ENCODE measurements at regions not wholly inside any gene's neighbourhood (a gene's known extent, or its start where the extent isn't known, plus 50 kb on each side); places are given as distances from the start of the nearest gene placed in this dataset.

- no peaks in the 10 kb centered on the region for H3K9me3 ChIP-seq
- no peaks in the 10 kb centered on the region for H3K27me3 ChIP-seq
- TF ChIP-seq POLR2A (IDR thresholded peaks at IDR 0.05) (no peak), CTCF (IDR thresholded peaks at IDR 0.05) (no peak)
- H3K36me3 ChIP-seq, result no peaks in the 10 kb centered on the region
- no peak overlapping the region for H3K4me3 ChIP-seq
- DNase-seq, result no peak
- no peak overlapping the region for H3K27ac ChIP-seq
- no peaks in the 10 kb centered on the region for H3K4me1 ChIP-seq
Observed at GRCh38 chr18:76251691-76252090, 243.4 kb downstream of the ZNF516 start.

- Histone ChIP-seq H3K4me3 (no peak overlapping the region), H3K4me1 (no peaks in the 10 kb centered on the region), H3K36me3 (no peaks in the 10 kb centered on the region), H3K27me3 (no peaks in the 10 kb centered on the region), H3K9me3 (no peaks in the 10 kb centered on the region), H3K27ac (no peak overlapping the region)
- no peak for DNase-seq
- TF ChIP-seq POLR2A (IDR thresholded peaks at IDR 0.05), result no peak
- no peak for TF ChIP-seq CTCF (IDR thresholded peaks at IDR 0.05)
Observed at GRCh38 chr18:76246590-76246989, 248.5 kb downstream of the ZNF516 start.

GRCh38 chr18:76234676-76235060, 260.4 kb downstream of the ZNF516 start:
- no peak for DNase-seq
- no peaks in the 10 kb centered on the region for H3K27me3 ChIP-seq
- TF ChIP-seq POLR2A (IDR thresholded peaks at IDR 0.05), result no peak
- TF ChIP-seq CTCF (IDR thresholded peaks at IDR 0.05), result no peak
- no peaks in the 10 kb centered on the region for H3K4me1 ChIP-seq
- no peak overlapping the region for H3K27ac ChIP-seq
- H3K36me3 ChIP-seq, result no peaks in the 10 kb centered on the region
- no peak overlapping the region for H3K4me3 ChIP-seq
- no peaks in the 10 kb centered on the region for H3K9me3 ChIP-seq

DNA sequence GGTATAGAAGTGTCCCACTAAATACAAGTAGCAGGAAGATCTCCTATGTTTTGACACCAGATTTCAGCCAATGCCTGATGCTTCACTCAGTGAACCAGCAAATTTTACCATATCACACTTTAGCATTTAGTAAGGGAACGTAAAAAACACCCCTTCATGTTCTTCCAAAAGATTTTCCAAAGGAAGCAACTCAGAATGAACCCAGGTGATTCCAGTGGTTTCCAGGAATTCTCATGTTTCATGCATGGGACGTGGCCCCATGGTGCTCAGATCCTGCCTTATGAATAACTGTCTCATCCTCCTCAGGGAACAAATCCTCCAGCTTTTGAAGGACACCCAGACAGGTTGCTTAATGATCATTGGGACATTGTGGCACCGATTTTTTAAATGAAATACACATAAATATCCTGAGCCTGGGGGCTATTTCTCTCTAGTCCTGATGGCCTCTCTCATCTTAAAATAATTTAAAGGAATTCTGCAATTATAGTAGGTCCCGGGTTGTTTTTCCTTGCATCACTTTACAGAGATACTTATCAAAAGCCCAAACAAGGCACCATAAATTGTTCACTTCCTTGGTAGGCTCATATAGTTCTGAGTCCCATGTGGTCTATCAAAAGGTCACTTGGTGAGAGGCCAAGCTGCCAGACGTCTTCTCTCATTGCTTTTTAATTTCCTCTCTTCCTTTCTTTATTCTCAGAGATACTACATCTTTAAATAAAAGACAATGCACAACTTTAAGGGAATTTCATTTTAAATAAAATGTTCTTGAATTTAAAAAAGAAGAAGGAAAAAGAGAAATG, 261.0 kb downstream of the ZNF516 start:
- no peak for TF ChIP-seq CTCF (IDR thresholded peaks at IDR 0.05)
- DNase-seq, result no peak
- Histone ChIP-seq H3K4me3 (no peak overlapping the region), H3K4me1 (no peaks in the 10 kb centered on the region), H3K27me3 (no peaks in the 10 kb centered on the region), H3K27ac (no peak overlapping the region), H3K36me3 (no peaks in the 10 kb centered on the region), H3K9me3 (no peaks in the 10 kb centered on the region)

- no peak for TF ChIP-seq POLR2A (IDR thresholded peaks at IDR 0.05)
- no peak for TF ChIP-seq CTCF (IDR thresholded peaks at IDR 0.05)
- H3K27ac ChIP-seq, result no peak overlapping the region
- no peaks in the 10 kb centered on the region for H3K36me3 ChIP-seq
- no peak overlapping the region for H3K4me3 ChIP-seq
- no peaks in the 10 kb centered on the region for H3K9me3 ChIP-seq
- no peak for DNase-seq
- H3K27me3 ChIP-seq, result no peaks in the 10 kb centered on the region
- no peaks in the 10 kb centered on the region for H3K4me1 ChIP-seq
Observed at GRCh38 chr18:76233406-76233805, 261.6 kb downstream of the ZNF516 start.

GRCh38 chr18:76232779-76233178, 262.3 kb downstream of the ZNF516 start:
- H3K36me3 ChIP-seq, result no peaks in the 10 kb centered on the region

More at GRCh38 chr18:76232779-76233178, 262.3 kb downstream of the ZNF516 start:
- H3K4me1 ChIP-seq, result no peaks in the 10 kb centered on the region
- no peak for TF ChIP-seq POLR2A (IDR thresholded peaks at IDR 0.05)
- TF ChIP-seq CTCF (IDR thresholded peaks at IDR 0.05), result no peak
- no peaks in the 10 kb centered on the region for H3K9me3 ChIP-seq
- no peaks in the 10 kb centered on the region for H3K27me3 ChIP-seq
- H3K4me3 ChIP-seq, result no peak overlapping the region
- H3K27ac ChIP-seq, result no peak overlapping the region
- no peak for DNase-seq
